DMS 273 treated with DMSO at 0.1 percent for 48 hours (cell line): ENCODE measurements at regions not wholly inside any gene's neighbourhood (a gene's known extent, or its start where the extent isn't known, plus 50 kb on each side); places are given as distances from the start of the nearest gene placed in this dataset.

Experiments used
- DNase-seq: peaks from one replicate; lab custom pipeline; 2025; lab: John Stamatoyannopoulos, UW

DNA sequence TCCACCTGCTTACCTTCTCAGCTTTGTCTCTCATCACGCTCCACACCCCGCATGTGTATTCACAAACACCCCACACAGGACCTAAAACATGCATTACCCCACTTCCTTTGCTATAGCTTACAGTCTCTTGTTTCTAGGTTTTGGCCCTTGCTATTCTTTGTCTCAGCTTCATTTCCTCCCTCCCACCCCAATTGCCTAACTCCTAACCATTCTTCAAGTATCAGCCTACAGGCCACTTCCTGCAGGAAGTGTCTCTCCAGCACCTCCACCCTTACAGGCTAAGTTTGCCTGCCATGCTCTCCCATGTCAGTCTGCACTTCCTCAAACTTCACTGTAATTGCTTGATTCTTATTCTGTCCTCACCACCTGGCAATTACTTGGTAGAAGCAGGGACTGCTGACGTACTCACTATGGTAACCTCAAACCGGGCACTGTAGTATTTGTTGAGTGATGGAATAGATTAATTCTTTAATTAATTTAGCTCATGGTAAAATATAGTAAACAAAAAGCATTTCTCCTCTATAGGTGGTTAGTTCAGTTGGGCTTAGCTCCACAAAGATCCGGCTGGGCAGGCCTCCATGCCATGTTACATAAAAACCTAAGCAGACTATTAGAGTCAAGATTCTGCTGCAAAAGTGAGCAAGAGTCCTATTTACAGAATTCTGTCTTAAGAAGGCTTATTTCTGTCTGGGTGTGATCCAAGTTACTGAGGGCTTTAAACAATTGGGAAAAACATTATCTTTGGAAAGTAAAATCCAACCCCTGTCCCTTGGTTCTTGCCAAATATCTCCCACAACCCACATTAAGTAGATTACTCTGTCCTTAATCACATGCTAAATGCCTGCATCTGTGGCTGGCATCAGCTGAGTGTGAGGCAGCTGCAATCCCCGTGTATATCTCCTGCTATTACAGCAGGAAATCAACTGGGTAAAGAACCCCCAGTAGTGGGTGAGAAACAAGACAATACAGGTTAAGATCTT is 124.7 kb upstream of the CPEB2 start:
- DNase-seq, result no peak

DNA sequence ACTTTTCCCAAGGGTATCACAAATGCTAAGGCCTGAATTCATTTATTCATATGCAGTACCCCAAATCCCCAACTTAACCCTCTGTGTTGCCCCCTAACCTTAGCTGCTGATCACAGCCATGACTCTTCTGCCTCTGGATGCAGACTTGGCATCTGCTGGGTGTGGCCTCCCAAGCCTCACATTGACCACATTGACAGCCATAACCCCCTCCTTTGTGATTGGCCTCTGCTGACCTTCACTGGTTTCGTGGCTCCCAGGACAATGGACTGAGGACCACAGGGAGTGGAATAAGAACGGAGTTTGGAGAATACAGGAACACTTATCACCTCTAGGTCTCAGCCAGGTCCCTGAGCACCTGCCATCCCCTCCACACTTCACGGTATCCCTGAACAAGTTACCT is 123.6 kb upstream of the CPEB2 start:
- no peak for DNase-seq

DNA sequence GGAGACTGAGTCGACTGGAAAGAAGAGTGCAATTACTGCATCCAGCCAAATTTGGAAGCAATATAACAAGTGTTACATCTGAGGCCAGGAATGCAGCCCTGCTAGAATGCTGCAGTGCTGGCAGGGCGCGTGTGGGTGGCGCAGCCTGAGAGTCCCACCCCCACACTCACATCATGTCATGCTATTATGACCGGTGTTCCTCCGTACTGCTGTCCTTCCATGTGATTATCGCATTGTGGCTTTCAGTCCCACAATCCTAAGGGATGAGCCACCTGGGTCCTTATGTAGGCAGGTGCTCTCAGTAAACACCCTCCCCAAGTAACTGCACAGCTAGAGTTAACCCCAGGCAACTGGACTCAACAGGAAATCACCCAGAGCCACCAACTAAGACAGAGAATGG is 122.6 kb upstream of the CPEB2 start:
- no peak for DNase-seq

- no peak for DNase-seq
Observed at GRCh38 chr4:14880805-14881204, 121.5 kb upstream of the CPEB2 start.

- DNase-seq, result no peak
Observed at GRCh38 chr4:14883166-14883565, 119.1 kb upstream of the CPEB2 start.

DNA sequence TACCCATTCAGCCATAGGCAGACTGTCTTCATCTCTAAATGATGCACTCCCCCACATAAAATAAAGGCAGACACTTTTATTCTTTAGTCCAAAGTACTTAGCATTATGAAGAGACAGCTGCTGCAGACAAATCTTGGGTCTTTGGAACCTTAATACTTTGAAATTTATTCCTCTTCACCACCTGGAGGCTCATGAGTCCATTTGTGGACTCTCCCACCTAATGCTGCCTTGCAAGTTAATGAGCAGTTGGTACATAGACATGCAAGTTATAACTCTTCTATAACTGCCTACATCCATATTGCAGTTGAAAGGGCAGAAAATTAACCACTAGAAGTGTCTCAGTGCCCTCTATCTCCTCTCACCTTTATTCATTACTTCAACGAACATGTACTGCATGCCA is 118.6 kb upstream of the CPEB2 start:
- DNase-seq, result no peak

DNA sequence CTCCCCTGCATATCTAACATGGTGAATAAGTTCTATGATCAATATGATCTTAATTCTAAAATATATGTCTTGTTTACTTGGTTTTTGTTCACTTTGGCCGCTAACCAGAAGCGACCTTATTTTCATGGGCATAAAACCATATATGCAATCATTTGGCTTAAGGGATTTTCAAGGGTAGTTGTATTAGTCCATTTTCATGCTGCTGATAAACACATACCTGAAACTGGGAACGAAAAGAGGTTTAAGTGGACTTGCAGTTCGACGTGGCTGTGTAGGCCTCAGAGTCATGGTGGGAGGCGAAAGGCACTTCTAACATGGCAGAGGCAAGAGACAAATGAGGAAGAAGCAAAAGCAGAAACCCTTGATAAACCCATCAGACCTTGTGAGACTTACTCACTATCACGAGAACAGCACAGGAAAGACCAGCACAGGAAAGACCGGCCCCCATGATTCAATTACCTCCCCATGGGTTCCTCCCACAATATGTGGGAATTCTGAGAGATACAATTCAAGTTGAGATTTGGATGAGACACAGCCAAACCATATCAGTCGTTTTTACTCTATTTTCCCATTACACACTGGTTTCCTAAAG is 114.3 kb upstream of the CPEB2 start:
- DNase-seq, result no peak

DNA sequence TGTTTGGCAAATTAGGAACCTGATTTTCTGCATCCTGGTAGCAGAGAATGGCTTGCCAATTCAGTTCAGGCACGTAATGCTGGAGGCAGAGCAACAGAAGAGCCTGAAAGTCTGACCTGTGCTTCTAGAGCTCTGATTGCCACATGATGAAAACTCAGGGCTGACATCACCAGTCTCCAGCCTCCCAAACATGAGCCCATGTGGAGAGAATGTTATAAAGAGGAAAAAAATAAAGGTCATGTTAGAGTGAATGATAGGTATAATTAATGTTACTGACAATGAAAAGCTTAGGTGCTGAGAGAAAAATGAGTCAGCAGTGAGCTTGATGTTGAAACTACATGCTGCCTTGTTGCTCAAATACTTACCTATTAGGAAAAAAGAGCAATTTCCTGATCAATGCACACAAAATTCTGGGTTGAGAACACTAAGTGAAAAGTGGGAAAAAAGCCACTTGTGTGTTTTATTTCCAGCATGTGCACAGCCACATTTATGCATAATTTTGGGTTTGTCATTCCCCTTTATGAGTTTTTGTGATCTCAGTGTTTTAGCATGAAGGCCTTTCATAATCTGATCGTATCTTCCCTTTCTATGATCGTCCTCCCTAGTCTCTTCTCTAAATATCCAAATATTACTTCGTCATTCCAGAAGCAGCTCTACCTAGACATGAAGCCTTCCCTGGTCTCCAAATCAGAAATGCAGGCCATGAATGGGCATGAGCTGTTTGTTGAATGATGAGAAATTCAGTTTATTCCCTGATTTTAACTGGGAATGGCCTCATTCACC is 113.3 kb upstream of the CPEB2 start:
- DNase-seq, result no peak

DNA sequence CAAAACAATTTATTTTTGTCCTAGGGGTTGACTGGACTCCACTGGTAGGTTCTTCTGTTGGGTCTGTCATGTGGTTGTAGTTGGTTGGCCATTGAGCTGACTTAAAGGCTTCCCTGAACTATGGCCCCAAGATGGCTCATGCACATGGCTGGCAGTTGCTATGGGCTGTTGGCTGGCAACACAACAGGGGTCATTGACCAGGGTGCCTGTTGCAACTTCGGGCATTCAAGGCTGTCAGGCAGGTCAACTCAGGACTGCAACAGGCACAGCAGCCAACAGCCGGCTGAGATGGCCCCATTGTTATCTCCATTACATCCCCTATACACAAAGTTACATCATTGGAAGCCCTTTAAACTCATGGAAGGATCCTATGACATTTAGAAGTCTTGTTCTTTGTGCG is 109.7 kb upstream of the CPEB2 start:
- no peak for DNase-seq

DNA sequence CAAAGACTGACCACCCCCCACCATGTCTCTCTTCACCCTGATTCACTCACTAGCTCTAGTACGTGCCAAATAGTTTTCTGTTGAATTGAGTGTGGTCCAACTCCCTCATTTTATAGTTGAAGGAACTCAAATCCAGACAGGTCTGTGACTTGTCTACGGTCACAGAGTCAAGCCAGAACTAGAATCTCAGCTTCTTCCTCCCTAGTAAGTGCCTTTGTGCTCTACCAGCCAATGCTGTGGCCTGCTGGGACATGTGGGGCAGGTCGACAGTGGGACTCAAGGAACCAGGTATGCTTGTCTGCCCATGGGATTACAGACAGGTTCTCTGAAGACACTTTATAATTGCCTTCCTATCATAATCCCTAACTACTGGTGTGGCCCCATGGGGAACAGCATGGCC is 108.6 kb upstream of the CPEB2 start:
- DNase-seq, result no peak

DNA sequence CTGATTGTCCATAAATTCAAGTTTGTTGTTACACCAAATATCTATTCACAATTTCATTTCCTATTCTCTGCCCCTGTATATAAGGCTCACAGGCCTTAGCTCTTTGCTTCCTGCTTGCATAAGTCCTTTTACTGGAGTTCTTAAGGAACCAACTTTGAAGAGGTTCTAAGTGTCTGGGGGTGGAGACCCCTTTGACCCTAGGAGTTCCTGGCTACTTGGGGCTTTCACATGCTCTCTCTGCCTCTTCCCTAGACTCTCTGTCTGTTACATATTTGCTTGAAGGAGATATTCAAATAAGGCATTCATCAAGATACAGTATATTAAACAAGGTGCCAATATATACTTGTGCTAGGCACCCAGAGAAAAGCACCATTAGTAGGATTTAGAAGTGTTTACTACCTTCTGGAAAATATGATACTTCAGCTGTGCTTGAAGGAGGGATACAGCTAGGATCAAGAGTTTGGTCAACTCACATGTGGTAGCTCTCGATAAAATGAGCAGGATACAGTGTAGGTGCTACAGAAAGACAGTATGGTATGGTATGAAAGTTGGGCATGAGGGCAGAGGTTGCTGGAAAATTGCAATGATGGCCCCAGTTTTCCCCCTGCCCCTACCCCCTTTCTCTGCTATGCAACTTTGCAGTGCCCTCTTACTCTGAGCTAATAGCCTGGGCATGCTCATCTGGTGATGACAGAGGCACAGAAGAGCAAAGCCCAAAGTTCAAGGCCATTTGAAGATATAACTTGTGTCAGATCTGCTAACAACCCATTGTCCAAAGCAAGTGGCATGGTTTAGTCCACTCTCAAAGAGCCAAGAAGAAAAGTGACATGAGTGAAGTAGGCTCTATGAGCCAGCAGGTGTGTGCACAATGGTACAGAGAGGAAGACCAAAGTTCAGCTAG is 107.6 kb upstream of the CPEB2 start:
- no peak for DNase-seq

- no peak for DNase-seq
Observed at GRCh38 chr4:14896656-14897175, 105.6 kb upstream of the CPEB2 start.

DNA sequence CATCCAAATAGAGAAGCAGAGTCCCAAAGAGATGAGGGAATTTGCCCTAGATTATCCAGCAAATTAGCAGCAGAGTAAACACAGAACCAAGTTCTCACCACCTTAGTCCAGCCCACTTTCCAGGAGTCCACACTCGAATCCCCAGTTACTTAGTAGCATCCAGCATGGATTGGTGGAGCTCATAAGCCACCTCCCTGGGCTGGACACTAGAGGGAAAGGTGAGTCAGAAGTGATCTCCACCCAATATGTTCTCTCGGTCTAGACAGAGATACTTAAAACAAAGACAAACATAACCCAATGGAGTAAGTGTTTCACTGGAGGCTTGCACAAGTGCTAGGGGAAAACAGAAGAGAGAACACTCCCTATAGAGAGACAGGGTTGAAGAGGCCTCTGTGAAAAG is 105.1 kb upstream of the CPEB2 start:
- DNase-seq, result no peak

DNA sequence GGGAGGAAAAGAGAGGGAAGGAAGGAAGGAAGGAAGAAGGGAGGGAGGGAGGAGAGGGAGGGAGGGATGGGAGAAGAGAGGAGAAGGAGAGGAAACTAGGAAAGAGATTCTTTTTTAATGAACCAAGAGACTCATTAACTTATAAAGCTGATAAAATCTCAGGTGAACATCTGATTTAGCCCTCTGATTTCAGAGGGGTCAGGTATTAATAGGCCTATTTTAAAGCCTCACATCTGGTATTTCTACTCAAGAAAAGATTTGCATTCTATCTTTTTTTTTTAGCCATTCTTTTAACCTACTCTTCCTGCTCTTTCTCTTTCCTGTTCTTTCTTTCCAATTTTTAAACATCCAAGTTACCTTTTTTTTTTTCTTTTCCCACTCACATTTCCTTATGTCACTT is 103.3 kb upstream of the CPEB2 start:
- no peak for DNase-seq

- no peak for DNase-seq
Observed at GRCh38 chr4:14902342-14902741, 99.9 kb upstream of the CPEB2 start.

GRCh38 chr4:14903321-14903720 is 99.0 kb upstream of the CPEB2 start:
- no peak for DNase-seq

GRCh38 chr4:14906805-14907204 is 95.5 kb upstream of the CPEB2 start:
- DNase-seq, result no peak

GRCh38 chr4:14908635-14909034 is 93.6 kb upstream of the CPEB2 start:
- no peak for DNase-seq

- no peak for DNase-seq
Observed at GRCh38 chr4:14910411-14910810, 91.9 kb upstream of the CPEB2 start.

DNA sequence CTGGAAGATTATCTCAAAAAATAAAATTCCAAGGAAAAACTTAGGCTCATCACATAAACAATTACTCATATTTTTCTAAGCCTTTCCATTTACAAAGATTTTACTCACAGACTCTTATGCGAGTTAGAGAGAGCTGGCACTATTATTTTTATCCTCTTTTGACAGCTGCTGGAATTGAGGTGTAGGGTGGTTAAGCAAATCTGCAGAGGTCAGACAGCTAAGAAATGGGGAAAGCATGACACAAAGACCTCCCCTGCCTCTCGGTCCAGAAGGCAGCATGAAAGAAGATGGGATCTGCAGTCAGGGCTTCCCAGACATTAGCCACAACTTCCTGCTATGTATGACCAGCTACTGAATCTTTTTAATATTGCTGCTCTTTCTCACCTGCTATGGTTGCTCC is 89.9 kb upstream of the CPEB2 start:
- DNase-seq, result no peak

- DNase-seq, result no peak
Observed at GRCh38 chr4:14915018-14915417, 87.3 kb upstream of the CPEB2 start.
